HL-60/S4 treated with phorbol 12-myristate 13-acetate at 8.2 ng/mL for 4 days and 3 days (cell line): ENCODE measurements at regions not wholly inside any gene's neighbourhood (a gene's known extent, or its start where the extent isn't known, plus 50 kb on each side); places are given as distances from the start of the nearest gene placed in this dataset.

Experiments used
- in situ Hi-C: fragments of 300-500 bp; cut with MboI; formaldehyde crosslinking; loops from 2 replicates; pipeline ENCODE4 v1.15.0; 2022; ENCODE audit warnings: low sequenced_read_pairs

DNA sequence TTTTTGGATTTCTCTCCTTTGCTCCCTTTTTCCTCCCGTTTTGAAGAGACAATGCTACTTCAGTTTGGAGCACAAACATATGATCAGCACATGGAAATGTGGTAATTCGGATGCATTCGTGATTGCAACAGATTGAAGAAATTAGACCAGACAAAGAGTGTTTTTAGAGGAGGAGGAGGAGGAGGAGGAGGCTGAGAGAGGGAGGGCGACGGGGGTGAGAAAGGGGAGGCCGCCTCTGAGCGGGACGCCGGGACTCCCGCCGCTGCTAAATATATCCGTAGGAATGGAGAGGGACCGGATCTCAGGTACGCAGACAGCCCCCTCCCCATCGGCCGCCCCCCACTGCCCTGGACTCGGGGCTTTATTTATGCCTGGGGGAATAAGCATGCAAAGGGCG lies 179.3 kb downstream of the SEC14L1 start:
- in situ Hi-C loops, result loop anchor here (10.0 kb wide), 1 partner anchor 175 kb away; no protein-coding TSS in a partner anchor

DNA sequence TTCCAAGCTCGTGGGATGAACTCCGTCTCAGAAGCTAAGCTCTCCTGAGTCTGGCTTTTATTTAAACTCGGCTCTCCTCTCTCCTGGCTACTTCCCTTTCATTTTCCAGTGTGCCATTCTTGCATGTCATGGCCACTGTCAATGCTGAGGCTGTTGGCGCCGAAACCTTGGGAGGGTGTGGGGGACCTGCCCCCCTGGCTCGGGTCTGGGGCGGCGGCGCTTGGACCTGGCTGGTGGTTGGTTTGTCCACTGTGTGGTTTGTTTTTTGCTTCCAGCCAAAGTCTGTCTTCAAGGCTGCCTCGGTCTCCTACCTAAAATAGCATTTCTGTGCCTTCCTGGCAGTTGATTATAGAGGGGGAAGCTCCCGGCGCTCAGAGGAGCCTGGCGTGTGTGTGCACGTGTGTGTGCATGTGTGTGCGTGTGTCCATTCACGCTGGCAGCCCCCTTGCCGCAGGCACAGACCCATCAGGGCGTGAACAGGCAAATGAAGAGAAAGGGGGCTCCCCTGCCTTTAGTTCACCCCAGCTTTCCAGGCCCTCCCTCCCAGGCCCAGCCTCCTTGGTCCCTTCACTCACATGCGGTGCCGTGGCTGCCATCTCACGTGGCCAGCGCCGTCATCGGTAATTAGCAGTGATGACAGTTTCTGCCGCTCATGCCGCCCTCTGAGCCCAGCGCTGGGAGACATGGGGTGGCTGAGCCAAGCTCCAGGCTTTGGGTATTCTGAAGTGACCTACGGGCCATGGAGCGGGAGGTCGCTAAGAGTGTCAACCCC lies 179.9 kb downstream of the SEC14L1 start:
- in situ Hi-C loops, result loop anchor here (10.0 kb wide), 1 partner anchor 174 kb away; no protein-coding TSS in a partner anchor

DNA sequence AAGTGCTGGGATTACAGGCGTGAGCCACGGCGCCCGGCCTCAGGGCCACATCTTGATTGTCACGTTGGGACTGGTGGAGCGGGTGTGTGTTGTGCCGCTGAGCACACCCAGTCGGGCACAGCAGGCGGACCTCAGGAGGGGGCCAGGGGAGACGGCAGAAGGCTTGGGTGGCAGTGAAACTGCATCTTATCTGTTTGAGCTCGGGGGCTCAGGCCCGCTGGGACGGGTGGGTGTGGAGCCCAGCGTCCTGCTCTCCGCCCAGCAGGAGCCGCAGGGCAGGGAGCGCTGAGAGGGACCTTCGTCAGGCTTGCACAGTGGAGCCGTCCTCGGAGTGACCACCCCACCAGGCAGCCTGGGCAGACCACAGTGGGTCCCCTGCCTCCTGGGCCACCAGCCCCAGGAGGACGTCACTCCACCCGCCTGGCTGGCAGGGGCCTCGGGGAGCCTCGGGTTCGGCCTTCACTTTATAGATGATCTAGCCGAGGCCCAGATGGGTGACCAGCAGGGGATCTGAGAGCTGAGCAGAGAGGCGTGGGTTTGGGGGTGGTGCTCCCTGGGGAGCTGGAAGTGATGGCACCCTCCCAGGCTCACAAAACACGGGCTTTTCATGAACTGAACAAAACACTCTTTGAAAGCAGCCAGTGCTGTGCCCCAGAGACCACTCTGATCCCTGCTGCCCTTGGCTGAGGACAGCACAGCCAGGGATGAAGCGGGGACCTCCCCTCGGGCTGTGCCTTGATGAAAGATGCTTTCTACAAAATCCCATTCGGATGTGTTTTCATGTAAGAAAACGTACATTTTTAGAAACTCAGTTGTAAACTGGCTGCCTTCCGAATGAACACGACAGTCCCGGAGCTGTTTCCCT lies 181.1 kb downstream of the SEC14L1 start:
- in situ Hi-C loops, result loop anchor here (10.0 kb wide), 1 partner anchor 173 kb away; no protein-coding TSS in a partner anchor

DNA sequence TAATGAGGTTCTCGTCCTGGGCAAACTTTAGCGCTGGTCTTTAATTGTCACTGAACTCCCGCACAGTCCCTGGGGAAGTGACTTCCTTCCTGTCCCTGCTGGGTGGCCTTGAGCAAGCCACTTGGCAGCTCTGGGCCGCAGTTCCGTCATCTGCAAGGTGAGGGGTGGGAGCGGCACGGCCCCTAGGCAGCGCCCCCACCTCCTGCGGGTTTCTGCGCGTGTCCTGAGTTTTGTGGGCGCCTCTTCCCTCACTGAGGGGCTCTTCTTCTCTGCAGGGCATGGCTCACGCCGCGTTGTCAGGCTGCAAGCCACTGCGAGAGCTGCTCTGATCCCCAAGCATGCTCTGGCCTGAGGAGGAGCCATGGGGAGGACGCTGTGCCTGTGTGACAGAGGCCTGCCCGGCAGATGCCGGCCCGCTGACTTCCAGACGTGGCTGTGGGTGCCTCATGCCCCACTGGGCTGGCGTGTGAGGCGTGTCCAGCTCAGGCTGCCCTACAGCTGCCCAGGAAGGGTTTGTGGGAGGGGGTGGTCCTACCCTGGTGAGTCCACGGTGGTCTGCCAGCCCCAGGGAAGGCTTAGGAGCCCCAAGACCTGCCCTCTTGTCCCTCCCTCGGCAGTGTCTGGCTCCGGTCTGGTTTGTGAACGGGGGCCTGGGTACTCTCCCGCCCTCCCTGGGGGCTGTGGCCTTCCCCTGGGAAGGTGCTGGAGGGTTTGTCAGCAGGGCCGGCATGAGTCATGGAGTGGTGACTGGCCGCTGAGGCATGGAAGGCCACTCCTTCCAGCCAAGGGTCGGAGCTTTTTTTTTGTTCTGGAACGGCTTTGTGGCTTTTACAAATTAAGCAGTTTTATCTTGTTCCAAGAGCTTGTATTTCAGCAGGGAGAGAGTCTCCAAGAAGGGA lies 182.0 kb downstream of the SEC14L1 start:
- in situ Hi-C loops, result loop anchor here (10.0 kb wide), 1 partner anchor 172 kb away; no protein-coding TSS in a partner anchor

DNA sequence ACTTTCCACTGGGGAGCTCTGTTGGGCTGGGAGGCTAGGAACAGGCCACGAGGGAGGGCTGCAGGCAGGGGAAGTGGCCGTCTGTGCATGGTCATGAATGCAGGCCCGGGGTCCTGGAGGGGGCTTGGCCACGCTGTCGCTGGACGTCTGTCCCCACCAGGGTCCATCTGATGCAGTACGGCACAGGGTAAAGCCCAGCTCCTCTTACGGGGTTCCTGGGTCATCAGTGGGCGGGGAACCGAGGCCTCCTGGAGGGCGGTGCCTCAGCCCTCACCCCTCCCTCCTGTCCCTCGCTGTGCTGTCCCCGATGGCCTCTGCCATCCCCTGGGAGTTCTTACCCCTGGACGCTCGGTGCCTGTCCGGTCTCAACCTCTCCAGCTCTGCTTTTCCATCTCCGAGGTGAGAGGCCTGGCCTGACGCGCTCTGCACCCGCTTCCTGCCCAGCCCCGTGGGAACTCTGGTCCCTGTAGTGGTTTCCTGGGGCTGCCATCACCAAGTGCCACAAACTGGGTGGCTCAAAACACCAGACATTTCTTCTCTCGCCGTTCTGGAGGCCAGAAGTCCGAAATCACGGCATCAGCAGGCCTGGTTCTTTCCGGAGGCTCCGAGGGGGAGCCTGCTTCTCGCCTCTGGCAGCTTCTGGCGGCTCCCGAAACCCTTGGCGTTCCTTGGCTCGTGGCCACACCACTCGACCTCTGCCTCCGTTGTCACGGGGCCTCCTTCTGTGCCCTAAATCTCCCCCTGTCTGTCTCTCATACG lies 182.8 kb downstream of the SEC14L1 start:
- in situ Hi-C loops, result loop anchor here (10.0 kb wide), 1 partner anchor 171 kb away; no protein-coding TSS in a partner anchor

DNA sequence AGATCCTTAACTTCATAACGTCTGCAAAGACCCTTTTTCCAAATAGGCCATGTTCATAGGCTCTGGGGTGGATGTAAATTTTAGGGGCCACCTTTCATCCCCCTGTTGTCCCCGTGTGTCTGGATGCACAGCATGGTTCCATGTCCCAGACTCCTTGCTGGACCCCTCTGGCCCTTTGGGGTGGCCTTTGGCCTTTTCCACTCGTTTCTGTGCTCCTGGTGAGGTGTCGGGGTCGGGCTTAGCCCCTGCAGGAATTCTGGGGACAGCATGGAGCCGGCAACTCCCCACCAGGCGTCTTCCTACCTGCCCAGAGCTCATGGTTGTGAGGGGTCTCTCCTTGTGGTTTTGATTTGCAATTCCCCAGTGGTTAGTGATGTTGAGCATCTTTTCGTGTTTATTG lies 183.5 kb downstream of the SEC14L1 start:
- in situ Hi-C loops, result loop anchor here (10.0 kb wide), 1 partner anchor 171 kb away; no protein-coding TSS in a partner anchor

DNA sequence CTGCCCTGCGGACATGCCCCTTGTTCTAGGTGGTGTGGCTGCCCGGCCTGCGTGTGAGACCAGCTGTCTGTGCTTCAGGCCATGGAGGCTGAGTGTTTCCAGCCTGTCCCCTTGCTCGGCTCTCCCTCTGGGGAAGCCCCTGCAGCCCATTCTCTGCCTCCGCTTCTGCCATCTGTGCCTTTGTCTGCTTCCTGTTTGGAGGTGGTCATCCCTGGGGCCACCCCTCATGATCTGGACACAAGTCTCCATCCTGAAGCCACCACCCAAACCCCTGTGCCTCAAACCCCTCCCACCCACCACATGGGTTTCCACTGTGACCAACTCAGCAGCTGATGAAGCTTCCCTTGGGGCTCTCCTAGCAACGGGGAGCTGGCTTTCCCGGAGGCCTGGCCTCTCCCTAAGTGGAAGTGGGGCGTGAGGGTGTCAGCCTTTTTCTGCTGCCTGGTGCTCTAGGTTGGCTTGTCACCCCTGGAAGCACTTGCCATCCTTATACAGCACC lies 184.9 kb downstream of the SEC14L1 start:
- in situ Hi-C loops, result loop anchor here (10.0 kb wide), 1 partner anchor 169 kb away; no protein-coding TSS in a partner anchor

DNA sequence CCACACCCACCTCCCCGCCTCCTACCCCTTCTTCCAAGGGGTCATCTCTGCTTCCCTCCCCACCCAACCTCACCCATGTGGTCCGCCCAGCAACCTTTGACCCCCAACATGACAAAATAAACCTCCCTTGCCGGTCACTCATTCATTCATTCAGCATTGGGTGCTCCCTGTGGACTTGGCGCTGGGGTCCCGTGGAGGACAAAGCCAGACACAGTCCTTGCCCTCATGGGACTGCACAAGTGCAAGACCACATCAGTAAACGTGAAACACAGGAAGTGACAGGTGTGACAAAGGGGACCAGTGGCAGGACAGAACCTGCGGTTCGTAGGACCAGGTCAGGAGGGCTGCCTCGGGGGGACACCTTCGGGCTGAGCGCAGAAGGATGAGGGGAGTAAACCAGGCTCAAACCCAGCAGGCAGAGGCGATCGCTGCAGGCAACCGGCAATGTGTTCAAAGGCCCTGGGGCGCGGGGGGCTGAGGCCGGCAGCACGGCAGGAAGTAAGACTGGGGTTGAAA lies 185.4 kb downstream of the SEC14L1 start:
- in situ Hi-C loops, result loop anchor here (10.0 kb wide), 1 partner anchor 169 kb away; no protein-coding TSS in a partner anchor

DNA sequence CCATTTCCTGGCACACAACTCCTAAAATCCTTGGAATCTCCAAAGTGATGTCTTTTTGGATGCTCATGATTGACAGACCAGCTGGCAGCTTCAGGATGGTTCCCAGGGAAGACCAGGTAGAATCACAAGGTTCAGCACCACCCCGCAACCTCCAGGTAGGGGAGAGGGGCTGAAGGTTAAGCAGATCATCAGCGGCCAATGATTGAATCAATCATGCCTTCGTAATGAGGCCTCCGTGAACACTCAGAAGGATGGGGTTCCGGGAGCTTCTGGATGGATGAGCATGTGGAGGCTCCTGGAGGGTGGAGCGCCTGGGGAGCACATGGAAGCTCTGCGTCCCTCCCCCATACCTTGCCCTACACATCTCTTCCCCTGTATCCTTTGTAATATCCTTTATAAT lies 185.9 kb downstream of the SEC14L1 start:
- in situ Hi-C loops, result loop anchor here (10.0 kb wide), 1 partner anchor 168 kb away; no protein-coding TSS in a partner anchor

DNA sequence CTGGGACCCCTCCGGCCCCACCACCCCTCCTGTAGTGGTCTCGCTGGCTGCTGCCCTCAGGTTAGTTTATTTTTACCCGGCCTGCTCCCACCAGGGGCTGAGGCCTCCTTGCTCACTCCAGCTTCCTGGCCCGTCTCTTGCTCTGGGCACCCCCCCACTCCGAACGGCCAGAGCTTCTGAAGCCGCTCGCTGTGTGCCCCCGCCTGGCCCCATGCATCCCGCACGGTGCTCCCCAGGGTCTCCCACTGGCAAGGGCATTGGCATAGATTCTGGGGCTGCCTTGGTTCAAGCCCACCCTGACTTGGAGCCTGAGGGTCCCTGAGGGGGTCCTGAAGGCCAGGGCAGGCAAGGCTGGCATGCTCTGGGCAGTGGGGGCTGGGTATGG lies 186.4 kb downstream of the SEC14L1 start:
- in situ Hi-C loops, result loop anchor here (10.0 kb wide), 1 partner anchor 168 kb away; no protein-coding TSS in a partner anchor

DNA sequence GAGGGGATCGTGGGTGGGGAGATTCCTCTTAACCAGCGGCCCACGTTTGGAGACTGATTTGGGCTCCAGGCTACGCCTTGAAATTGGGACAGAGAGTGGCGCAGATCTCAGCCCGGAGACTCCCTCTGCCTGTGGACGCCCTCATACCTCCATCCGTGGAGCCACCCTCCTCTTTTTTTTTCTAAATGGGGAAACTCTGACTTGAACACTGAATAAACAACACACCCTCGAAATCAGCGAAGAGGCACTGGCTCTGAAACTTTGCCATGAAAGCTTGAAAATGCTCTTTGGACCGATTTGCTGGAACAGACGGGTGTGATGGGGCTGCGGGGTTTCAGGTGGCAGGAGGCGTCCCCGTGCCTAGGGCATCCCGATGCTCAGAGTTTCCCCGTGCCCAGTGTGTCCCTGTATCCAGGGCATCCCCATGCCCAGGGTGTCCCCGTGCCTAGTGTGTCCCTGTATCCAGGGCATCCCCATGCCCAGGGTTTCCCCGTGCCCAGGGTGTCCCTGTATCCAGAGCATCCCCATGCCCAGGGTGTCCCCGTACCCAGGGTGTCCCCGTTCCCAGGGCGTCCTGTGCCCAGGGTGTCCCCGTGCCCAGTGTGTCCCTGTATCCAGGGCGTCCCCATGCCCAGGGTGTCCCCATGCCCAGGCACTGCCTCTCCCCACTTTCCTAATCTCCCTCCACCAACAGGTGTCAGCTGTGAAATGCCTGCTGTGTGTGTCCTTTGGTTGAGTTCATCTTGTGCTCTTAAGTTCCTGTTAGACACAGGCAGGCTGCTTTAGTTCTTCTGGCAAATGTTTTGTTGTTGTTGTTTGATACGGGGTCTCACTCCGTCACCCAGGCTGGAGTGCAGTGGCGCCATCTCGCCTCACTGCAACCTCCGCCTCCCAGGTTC lies 187.0 kb downstream of the SEC14L1 start:
- in situ Hi-C loops, result loop anchor here (10.0 kb wide), 1 partner anchor 167 kb away; no protein-coding TSS in a partner anchor

DNA sequence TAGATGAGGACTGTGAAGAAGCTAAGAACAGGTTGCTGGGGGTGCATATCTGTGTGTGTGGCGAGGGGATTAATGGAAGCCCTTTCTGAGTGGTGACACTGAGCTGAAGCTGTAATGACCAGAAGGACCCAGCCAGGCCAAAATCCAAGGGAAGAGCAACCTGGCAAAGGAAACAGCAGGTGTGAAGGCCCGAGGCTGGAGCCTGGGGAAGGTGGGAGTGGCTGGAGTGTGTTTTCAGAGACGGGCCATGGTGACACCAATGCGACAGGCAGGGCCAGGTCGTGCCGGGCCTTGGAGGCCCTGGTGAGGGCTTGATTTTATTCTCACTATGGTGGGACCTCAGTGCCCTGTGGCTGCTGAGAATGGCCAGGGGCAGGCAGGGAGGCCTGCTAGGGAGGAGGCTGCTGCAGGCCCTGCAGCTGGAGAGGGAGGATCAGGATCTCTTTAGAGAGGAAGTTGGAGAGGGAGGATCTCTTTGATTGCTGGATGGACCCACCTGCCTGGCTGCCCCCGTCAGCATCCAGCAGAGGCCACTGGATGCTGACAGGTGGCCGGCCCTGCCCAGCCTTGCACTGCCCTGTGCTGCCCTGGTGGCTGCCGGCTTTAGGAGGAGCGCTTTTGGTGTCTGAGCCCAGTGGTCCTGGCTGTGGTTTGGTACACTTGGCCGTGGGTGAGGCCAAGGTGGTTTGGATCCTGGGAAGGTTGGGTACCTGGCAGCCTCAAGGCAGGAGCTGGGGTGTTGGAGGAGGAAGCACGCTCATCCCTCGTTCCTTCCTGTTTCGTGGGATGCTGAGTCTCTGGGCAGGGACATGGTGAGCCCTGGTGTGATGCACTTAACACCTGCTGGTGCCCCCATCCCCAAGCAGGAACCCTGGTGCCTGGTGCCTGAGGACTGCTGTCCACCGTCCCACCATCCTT lies 188.3 kb downstream of the SEC14L1 start:
- in situ Hi-C loops, result loop anchor here (10.0 kb wide), 1 partner anchor 166 kb away; no protein-coding TSS in a partner anchor

DNA sequence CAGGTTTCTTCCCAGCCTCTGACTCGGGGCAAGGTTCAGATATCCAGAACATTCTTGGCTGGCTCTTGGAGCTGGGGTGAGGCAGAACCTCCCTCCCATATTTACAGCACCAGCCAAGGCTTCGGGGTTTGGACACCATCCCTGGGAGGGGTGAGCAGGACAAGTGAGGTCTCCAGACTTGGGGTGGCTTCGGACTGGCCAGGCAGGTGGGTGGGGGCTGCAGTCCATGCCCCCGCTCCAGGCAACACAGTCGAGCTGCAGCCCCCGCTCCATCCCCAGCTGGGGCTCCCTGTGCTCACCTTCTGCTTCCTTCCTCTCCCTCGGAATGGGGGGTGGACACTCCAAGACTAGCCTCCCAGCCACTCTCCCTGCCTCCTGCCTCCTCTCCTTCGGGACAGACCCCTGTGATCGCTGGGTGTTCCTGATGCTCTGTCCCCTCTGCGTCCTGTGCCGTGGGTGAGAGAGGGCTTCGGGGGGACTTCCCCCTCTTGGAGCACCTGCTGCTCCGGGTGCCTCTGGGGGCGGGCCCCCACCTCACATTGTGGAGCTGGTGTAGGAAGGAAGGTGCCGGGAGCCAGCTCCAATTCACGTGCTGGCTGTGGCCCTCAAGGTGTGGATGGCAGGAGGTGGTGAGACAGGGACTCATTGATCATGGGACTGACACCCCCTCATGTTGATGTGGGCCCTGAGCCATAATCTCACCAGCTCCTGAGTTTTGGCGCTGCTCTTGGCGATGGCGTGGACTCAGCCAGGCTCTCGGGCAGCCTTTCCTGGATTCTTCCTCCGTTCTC lies 189.2 kb downstream of the SEC14L1 start:
- in situ Hi-C loops, result loop anchor here (10.0 kb wide), 1 partner anchor 165 kb away; no protein-coding TSS in a partner anchor

DNA sequence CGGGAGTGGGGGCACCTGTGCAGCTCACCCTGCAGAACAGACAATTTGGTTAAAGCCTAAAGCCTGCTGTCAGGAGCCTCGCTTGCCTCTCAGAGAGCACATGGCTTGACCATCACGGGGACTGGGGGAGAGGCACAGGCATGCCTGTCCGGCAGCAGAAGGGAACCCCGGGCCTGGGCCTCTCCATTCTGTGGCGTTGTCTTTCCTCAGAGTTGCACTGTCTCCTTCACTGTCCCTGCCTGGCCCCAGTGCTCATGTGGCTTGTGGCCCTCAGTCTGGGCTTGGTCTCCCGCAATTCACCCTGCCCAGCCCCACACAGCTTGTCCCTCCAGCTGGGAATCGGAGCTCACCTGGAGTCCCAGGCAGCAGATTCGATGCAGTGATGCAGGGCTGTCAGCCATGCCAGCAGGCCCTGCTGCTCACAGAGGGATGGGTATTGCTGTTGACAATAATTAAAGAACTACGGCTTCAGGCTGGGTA lies 189.9 kb downstream of the SEC14L1 start:
- in situ Hi-C loops, result no loop called here

DNA sequence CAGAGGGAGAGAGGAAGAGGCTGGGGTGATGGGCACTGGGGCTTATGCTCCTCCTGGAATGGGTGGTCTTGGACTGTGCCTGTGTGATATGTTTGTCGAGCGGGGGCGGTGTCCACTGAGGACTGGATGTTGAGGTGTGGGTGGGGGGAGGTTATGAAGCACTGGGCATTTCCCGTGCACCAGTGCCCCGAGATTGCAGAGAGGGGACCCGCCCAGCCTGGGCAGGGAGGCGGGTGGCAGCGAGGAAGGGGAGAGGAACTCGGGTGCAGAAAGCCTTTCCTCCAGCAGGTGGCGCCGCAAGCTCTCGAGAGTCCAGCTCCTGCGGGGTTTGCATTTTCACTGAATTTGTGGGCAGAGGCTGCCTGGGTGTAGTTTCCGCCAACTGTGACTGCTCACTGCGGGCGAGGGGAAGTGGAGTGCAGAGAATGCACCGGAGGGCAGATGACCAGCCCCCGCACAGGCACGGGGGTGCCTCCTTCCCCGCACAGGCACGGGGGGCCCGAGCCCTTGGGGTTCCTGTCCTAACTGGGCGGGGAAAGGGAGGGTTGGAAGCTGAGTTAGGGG lies 190.6 kb downstream of the SEC14L1 start:
- in situ Hi-C loops, result no loop called here
